Prostate gland (tissue), 2 donors: ENCODE measurements at regions not wholly inside any gene's neighbourhood (a gene's known extent, or its start where the extent isn't known, plus 50 kb on each side); places are given as distances from the start of the nearest gene placed in this dataset.

ENCODE experiments used
- CTCF ChIP-seq, 4 experiments: fragments of 200-600 bp in 2 of 4; fragments of 450-650 bp in 2 of 4; sonication (generic) in 2 of 4; IDR thresholded peaks; 1 replicate in 3 of 4; 2 replicates in 1 of 4; pipeline ENCODE4 v1.5.1; 2016 to 2019; ENCODE audit warnings: antibody characterized with exemption in 4 of 4, mild to moderate bottlenecking in 2 of 4, moderate library complexity in 2 of 4
- POLR2A ChIP-seq: fragments of 450-650 bp; IDR thresholded peaks from one replicate; pipeline ENCODE4 v1.6.1; 2016; ENCODE audit warnings: antibody characterized with exemption, mild to moderate bottlenecking
- POLR2AphosphoS5 ChIP-seq: sonication (generic); formaldehyde crosslinking; IDR thresholded peaks from one replicate; pipeline ENCODE4 v1.6.1; 2017; ENCODE audit warnings: antibody characterized with exemption

- TF ChIP-seq CTCF (IDR thresholded peaks at IDR 0.05), result no peak
- no peak for TF ChIP-seq POLR2A
- TF ChIP-seq POLR2AphosphoS5, result no peak
These were observed 58.8 kb upstream of the CST7 start for GRCh38 chr20:24890286-24890685.
